ENCODE measurements at regions not wholly inside any gene's neighbourhood (a gene's known extent, or its start where the extent isn't known, plus 50 kb on each side); places are given as distances from the start of the nearest gene placed in this dataset.

DNA sequence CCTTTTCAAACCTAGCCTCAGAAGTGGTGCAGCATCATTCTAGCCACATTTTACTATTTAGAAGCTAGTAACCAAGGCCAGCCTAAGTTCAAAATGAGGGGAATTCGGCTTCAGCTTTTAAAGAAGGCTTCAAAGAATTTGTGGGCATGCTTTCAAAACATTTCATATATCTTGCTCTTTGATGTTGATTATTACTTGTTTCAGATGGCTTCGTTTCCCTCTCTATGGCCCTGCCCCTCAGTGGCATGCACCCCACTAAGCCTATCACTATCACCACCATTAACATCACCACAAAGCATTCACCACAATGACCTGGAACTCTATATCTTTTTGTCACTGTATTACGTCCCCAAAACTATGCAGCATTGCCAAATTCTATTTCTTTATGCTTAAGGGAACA is 51.2 kb upstream of the FAM47B start:
- ChIA-PET CTCF (interaction anchor here (1.0 kb wide), 1 partner anchor 12 kb away, joined by 3 read pairs; no protein-coding TSS in a partner anchor), POLR2A (no interaction called here)
- H3K36me3 Mint-ChIP-seq (ENCODE audit: insufficient read depth, unreplicated experiment): no peaks in the 10 kb centered on the region
- peaks cover 41% of the 10 kb centered on the region for H3K27me3 Mint-ChIP-seq (ENCODE audit: insufficient read depth, unreplicated experiment)
- no peak overlapping the region for H3K4me3 Mint-ChIP-seq (ENCODE audit: unreplicated experiment)
- no peak for DNase-seq (ENCODE audit: unreplicated experiment)
- intact Hi-C loops (cut with micrococcal nuclease): no loop called here
- TF ChIP-seq, protein P1, sequence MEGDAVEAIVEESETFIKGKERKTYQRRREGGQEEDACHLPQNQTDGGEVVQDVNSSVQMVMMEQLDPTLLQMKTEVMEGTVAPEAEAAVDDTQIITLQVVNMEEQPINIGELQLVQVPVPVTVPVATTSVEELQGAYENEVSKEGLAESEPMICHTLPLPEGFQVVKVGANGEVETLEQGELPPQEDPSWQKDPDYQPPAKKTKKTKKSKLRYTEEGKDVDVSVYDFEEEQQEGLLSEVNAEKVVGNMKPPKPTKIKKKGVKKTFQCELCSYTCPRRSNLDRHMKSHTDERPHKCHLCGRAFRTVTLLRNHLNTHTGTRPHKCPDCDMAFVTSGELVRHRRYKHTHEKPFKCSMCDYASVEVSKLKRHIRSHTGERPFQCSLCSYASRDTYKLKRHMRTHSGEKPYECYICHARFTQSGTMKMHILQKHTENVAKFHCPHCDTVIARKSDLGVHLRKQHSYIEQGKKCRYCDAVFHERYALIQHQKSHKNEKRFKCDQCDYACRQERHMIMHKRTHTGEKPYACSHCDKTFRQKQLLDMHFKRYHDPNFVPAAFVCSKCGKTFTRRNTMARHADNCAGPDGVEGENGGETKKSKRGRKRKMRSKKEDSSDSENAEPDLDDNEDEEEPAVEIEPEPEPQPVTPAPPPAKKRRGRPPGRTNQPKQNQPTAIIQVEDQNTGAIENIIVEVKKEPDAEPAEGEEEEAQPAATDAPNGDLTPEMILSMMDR (IDR thresholded peaks at IDR 0.05; ENCODE audit: unreplicated experiment): no peak
- H3K4me1 Mint-ChIP-seq (ENCODE audit: insufficient read depth, unreplicated experiment): peaks cover 4% of the 10 kb centered on the region
- no peak overlapping the region for H3K27ac Mint-ChIP-seq (ENCODE audit: low read depth, unreplicated experiment)
- H3K9me3 Mint-ChIP-seq (ENCODE audit: unreplicated experiment): no peaks in the 10 kb centered on the region
- no TSS peak for BruUV-seq (replicated peaks)

Measured in MCF 10A (cell line).